ENCODE measurements at regions not wholly inside any gene's neighbourhood (a gene's known extent, or its start where the extent isn't known, plus 50 kb on each side); places are given as distances from the start of the nearest gene placed in this dataset.

- Histone ChIP-seq H3K27ac (no peak overlapping the region), H3K4me2 (ENCODE audit: low read length) (no peak overlapping the region), H3K79me2 (no peaks in the 10 kb centered on the region), H3K4me1 (no peaks in the 10 kb centered on the region), H2AFZ (no peak overlapping the region), H3K27me3 (ENCODE audit: control insufficient read depth, insufficient read depth, low read length) (no peaks in the 10 kb centered on the region), H3K9ac (no peak overlapping the region), H3K36me3 (ENCODE audit: control insufficient read depth, insufficient read depth, low read length) (no peaks in the 10 kb centered on the region), H3K9me3 (ENCODE audit: control insufficient read depth, low read length) (no peaks in the 10 kb centered on the region), H3K4me3 (ENCODE audit: low read depth, low read length) (no peak overlapping the region)
- no peak for TF ChIP-seq CTCF (IDR thresholded peaks at IDR 0.05)
Observed at GRCh38 chr1:220990427-220991339, 111.4 kb downstream of the HLX start.

- Histone ChIP-seq H2AFZ (no peak overlapping the region), H3K9ac (no peak overlapping the region), H3K9me3 (ENCODE audit: control insufficient read depth, low read length) (no peaks in the 10 kb centered on the region), H3K4me2 (ENCODE audit: low read length) (no peak overlapping the region), H3K27me3 (ENCODE audit: control insufficient read depth, insufficient read depth, low read length) (no peaks in the 10 kb centered on the region), H3K27ac (no peak overlapping the region), H3K4me1 (no peaks in the 10 kb centered on the region), H3K4me3 (ENCODE audit: low read depth, low read length) (no peak overlapping the region), H3K36me3 (ENCODE audit: control insufficient read depth, insufficient read depth, low read length) (no peaks in the 10 kb centered on the region), H3K79me2 (no peaks in the 10 kb centered on the region)
- TF ChIP-seq CTCF (IDR thresholded peaks at IDR 0.05) = no peak
Observed at GRCh38 chr1:220991506-220991905, 112.3 kb downstream of the HLX start.

- Histone ChIP-seq H3K27me3 (ENCODE audit: control insufficient read depth, insufficient read depth, low read length) (no peaks in the 10 kb centered on the region), H3K27ac (no peak overlapping the region), H3K9me3 (ENCODE audit: control insufficient read depth, low read length) (no peaks in the 10 kb centered on the region), H3K4me3 (ENCODE audit: low read depth, low read length) (no peak overlapping the region), H2AFZ (no peak overlapping the region), H3K9ac (no peak overlapping the region), H3K36me3 (ENCODE audit: control insufficient read depth, insufficient read depth, low read length) (no peaks in the 10 kb centered on the region), H3K4me1 (no peaks in the 10 kb centered on the region), H3K79me2 (no peaks in the 10 kb centered on the region), H3K4me2 (ENCODE audit: low read length) (no peak overlapping the region)
- TF ChIP-seq CTCF (IDR thresholded peaks at IDR 0.05) = no peak
Observed at GRCh38 chr1:220991959-220992704, 112.9 kb downstream of the HLX start.

GRCh38 chr1:220992705-220993052, 113.4 kb downstream of the HLX start:
- no peaks in the 10 kb centered on the region for H3K79me2 ChIP-seq

More at GRCh38 chr1:220992705-220993052, 113.4 kb downstream of the HLX start:
- Histone ChIP-seq H3K4me2 (ENCODE audit: low read length) (no peak overlapping the region), H3K27me3 (ENCODE audit: control insufficient read depth, insufficient read depth, low read length) (no peaks in the 10 kb centered on the region), H3K9ac (no peak overlapping the region), H3K4me1 (no peaks in the 10 kb centered on the region), H3K36me3 (ENCODE audit: control insufficient read depth, insufficient read depth, low read length) (no peaks in the 10 kb centered on the region), H3K9me3 (ENCODE audit: control insufficient read depth, low read length) (no peaks in the 10 kb centered on the region), H3K4me3 (ENCODE audit: low read depth, low read length) (no peak overlapping the region), H3K27ac (no peak overlapping the region), H2AFZ (no peak overlapping the region)
- TF ChIP-seq CTCF (IDR thresholded peaks at IDR 0.05) = no peak
